ENCODE measurements at regions not wholly inside any gene's neighbourhood (a gene's known extent, or its start where the extent isn't known, plus 50 kb on each side); places are given as distances from the start of the nearest gene placed in this dataset.

- H3K36me3 ChIP-seq, result no peaks in the 10 kb centered on the region
- H3K27me3 ChIP-seq, result no peaks in the 10 kb centered on the region
- DNase-seq (ENCODE audit: low spot score in 2 of 2), result peak; percentile 26 to 35
- peaks cover 0 to 4% (median 0%) of the 10 kb centered on the region in 4 donors for H3K4me1 ChIP-seq
- peak within 1 kb of the TSS; percentile 40 to 76 (median 58) for H3K4me3 ChIP-seq
- peak within 1 kb of the TSS; percentile 49 to 92 (median 85) for H3K27ac ChIP-seq
- TF ChIP-seq CTCF (IDR thresholded peaks at IDR 0.05), result peak; percentile 39 to 64 (median 55)
- peak in 1 of 2 donors; percentile 61 for TF ChIP-seq POLR2A (IDR thresholded peaks at IDR 0.05)
- TF ChIP-seq EP300 (IDR thresholded peaks at IDR 0.05), result peak in 1 of 2 donors; percentile 70
- WGBS, 2 donors, result 0 to 37% methylated on average over 3 to 30 of the region's 69 CpGs
- H3K9me3 ChIP-seq, result no peaks in the 10 kb centered on the region
Measured at GRCh38 chrX:65034668-65035445, 58.6 kb upstream of the ZC4H2 start, which contains the start of gene ZC3H12B. Gene ZC3H12B, plus strand, starts transcription at chrX:65034826.

- Histone ChIP-seq H3K36me3 (no peaks in the 10 kb centered on the region), H3K27ac (peak overlapping the region in 3 of 4 donors; percentile 82 to 92 (median 88)), H3K4me1 (peaks cover 0 to 4% (median 0%) of the 10 kb centered on the region in 4 donors), H3K27me3 (no peaks in the 10 kb centered on the region), H3K9me3 (no peaks in the 10 kb centered on the region), H3K4me3 (peak overlapping the region; percentile 40 to 76 (median 58))
- WGBS, 2 donors, result 4 to 34% methylated on average over 6 to 11 of the region's 11 CpGs
- no peak for TF ChIP-seq EP300 (IDR thresholded peaks at IDR 0.05)
- TF ChIP-seq POLR2A (IDR thresholded peaks at IDR 0.05), result no peak
- no peak for TF ChIP-seq CTCF (IDR thresholded peaks at IDR 0.05)
- DNase-seq (ENCODE audit: low spot score in 2 of 2), result no peak
Measured at GRCh38 chrX:65034292-65034667, 58.0 kb upstream of the ZC4H2 start.

Data from tibial nerve (tissue), 4 donors.